ENCODE measurements at regions not wholly inside any gene's neighbourhood (a gene's known extent, or its start where the extent isn't known, plus 50 kb on each side); places are given as distances from the start of the nearest gene placed in this dataset.

GRCh38 chr4:37109756-37110155, 134.8 kb upstream of the NWD2 start:
- H3K27ac Mint-ChIP-seq (ENCODE audit: unreplicated experiment) = no peak overlapping the region
- no peaks in the 10 kb centered on the region for H3K4me1 Mint-ChIP-seq (ENCODE audit: low read depth, unreplicated experiment)
- no peak for TF ChIP-seq CTCF (IDR thresholded peaks at IDR 0.05; ENCODE audit: partially characterized antibody, unreplicated experiment)
- no peak overlapping the region for H3K4me3 Mint-ChIP-seq (ENCODE audit: unreplicated experiment)
- H3K36me3 Mint-ChIP-seq (ENCODE audit: unreplicated experiment) = no peaks in the 10 kb centered on the region
- H3K9me3 Mint-ChIP-seq (ENCODE audit: unreplicated experiment) = no peaks in the 10 kb centered on the region
- DNase-seq = no peak
- no peaks in the 10 kb centered on the region for H3K27me3 Mint-ChIP-seq (ENCODE audit: unreplicated experiment)

- Mint-ChIP-seq H3K9me3 (ENCODE audit: unreplicated experiment) (no peaks in the 10 kb centered on the region), H3K27ac (ENCODE audit: unreplicated experiment) (no peak overlapping the region), H3K4me1 (ENCODE audit: low read depth, unreplicated experiment) (no peaks in the 10 kb centered on the region), H3K36me3 (ENCODE audit: unreplicated experiment) (no peaks in the 10 kb centered on the region), H3K27me3 (ENCODE audit: unreplicated experiment) (peaks cover 2% of the 10 kb centered on the region), H3K4me3 (ENCODE audit: unreplicated experiment) (no peak overlapping the region)
- no peak for TF ChIP-seq CTCF (IDR thresholded peaks at IDR 0.05; ENCODE audit: partially characterized antibody, unreplicated experiment)
- DNase-seq = no peak
Measured at GRCh38 chr4:37124800-37125199, 119.7 kb upstream of the NWD2 start.

GRCh38 chr4:37126051-37126450, 118.5 kb upstream of the NWD2 start:
- peaks cover 2% of the 10 kb centered on the region for H3K27me3 Mint-ChIP-seq (ENCODE audit: unreplicated experiment)
- no peak overlapping the region for H3K4me3 Mint-ChIP-seq (ENCODE audit: unreplicated experiment)
- no peaks in the 10 kb centered on the region for H3K4me1 Mint-ChIP-seq (ENCODE audit: low read depth, unreplicated experiment)
- DNase-seq = no peak
- TF ChIP-seq CTCF (IDR thresholded peaks at IDR 0.05; ENCODE audit: partially characterized antibody, unreplicated experiment) = no peak
- no peaks in the 10 kb centered on the region for H3K36me3 Mint-ChIP-seq (ENCODE audit: unreplicated experiment)
- no peak overlapping the region for H3K27ac Mint-ChIP-seq (ENCODE audit: unreplicated experiment)
- no peaks in the 10 kb centered on the region for H3K9me3 Mint-ChIP-seq (ENCODE audit: unreplicated experiment)

- Mint-ChIP-seq H3K27me3 (ENCODE audit: unreplicated experiment) (no peaks in the 10 kb centered on the region), H3K9me3 (ENCODE audit: unreplicated experiment) (no peaks in the 10 kb centered on the region), H3K27ac (ENCODE audit: unreplicated experiment) (no peak overlapping the region), H3K4me1 (ENCODE audit: low read depth, unreplicated experiment) (no peaks in the 10 kb centered on the region), H3K36me3 (ENCODE audit: unreplicated experiment) (no peaks in the 10 kb centered on the region), H3K4me3 (ENCODE audit: unreplicated experiment) (no peak overlapping the region)
- no peak for TF ChIP-seq CTCF (IDR thresholded peaks at IDR 0.05; ENCODE audit: partially characterized antibody, unreplicated experiment)
- no peak for DNase-seq
Measured at GRCh38 chr4:37130465-37130864, 114.1 kb upstream of the NWD2 start.

GRCh38 chr4:37132351-37132974, 112.1 kb upstream of the NWD2 start:
- Mint-ChIP-seq H3K4me1 (ENCODE audit: low read depth, unreplicated experiment) (no peaks in the 10 kb centered on the region), H3K9me3 (ENCODE audit: unreplicated experiment) (no peaks in the 10 kb centered on the region), H3K27me3 (ENCODE audit: unreplicated experiment) (no peaks in the 10 kb centered on the region), H3K36me3 (ENCODE audit: unreplicated experiment) (no peaks in the 10 kb centered on the region), H3K4me3 (ENCODE audit: unreplicated experiment) (no peak overlapping the region), H3K27ac (ENCODE audit: unreplicated experiment) (no peak overlapping the region)
- no peak for DNase-seq
- peak; percentile 53 for TF ChIP-seq CTCF (IDR thresholded peaks at IDR 0.05; ENCODE audit: partially characterized antibody, unreplicated experiment)
